ENCODE measurements at regions not wholly inside any gene's neighbourhood (a gene's known extent, or its start where the extent isn't known, plus 50 kb on each side); places are given as distances from the start of the nearest gene placed in this dataset.

DNA sequence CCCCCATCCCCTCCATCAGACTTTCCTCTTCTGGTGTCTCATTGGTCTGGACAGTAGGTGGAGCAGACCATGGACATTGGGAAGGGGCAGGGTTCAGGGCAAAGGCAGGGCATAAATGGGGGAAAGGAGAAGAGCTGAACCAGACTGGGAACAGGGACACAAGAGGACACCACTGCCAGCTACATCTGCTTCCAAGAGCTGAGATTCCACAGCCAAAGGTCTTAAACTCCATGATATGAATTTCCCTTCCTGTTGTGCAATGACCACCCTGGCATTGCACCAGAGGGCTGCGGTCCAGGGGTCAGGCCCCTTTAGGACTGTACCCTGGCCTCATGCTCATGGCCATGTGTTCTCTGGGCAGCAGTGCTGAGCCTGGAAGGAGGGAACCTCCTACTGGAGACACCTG, 137.9 kb downstream of the MAFB start:
- ChIA-PET POLR2A (no interaction called here), CTCF (no interaction called here)
- H3K27me3 ChIP-seq (ENCODE audit: control insufficient read depth in 2 of 2, insufficient read depth in 2 of 2, low read length in 2 of 2): peaks cover 0 to 3% of the 10 kb centered on the region in 2 experiments
- H4K20me1 ChIP-seq (replicated peaks; ENCODE audit: control insufficient read depth, extremely low read depth, insufficient read depth, low read length): no peaks in the 10 kb centered on the region
- H3K4me2 ChIP-seq (ENCODE audit: insufficient read depth, low read length): no peak overlapping the region
- dilution Hi-C loops (cut with MboI; ENCODE audit: extremely low pct_ligation_motif_present, low sequenced_read_pairs): no loop called here
- H3K79me2 ChIP-seq (ENCODE audit: control insufficient read depth, insufficient read depth, low read length): no peaks in the 10 kb centered on the region
- intact Hi-C loops (cut with micrococcal nuclease): no loop called here
- FAIRE-seq (no peak), DNase-seq (ENCODE audit: low read depth, low spot score) (no peak)
- no TSS peak for BruUV-seq (replicated peaks)
- no peaks in the 10 kb centered on the region for H3K9me3 ChIP-seq (replicated peaks; ENCODE audit: control insufficient read depth, insufficient read depth, low read length)
- H3K4me3 ChIP-seq (replicated peaks in 1 of 3; ENCODE audit: insufficient read depth in 1 of 3, low read depth in 1 of 3, low read length in 3 of 3): no peak overlapping the region
- no peaks in the 10 kb centered on the region for H3K4me1 ChIP-seq (ENCODE audit: control insufficient read depth, extremely low read depth, insufficient read depth, low read length)
- H3K36me3 ChIP-seq (ENCODE audit: control insufficient read depth in 2 of 2, extremely low read depth in 1 of 2, insufficient read depth in 2 of 2, low read length in 2 of 2): no peaks in the 10 kb centered on the region
- H2AFZ ChIP-seq (ENCODE audit: low read depth, low read length): no peak overlapping the region
- no peak overlapping the region for H3K27ac ChIP-seq (ENCODE audit: insufficient read depth, low read depth, low read length)
- no peak overlapping the region for H3K9ac ChIP-seq (replicated peaks; ENCODE audit: extremely low read depth, insufficient read depth, low read length)
- TF ChIP-seq MYC (IDR thresholded peaks at IDR 0.05; ENCODE audit: low read depth, low read length) (no peak), EZH2 (IDR thresholded peaks at IDR 0.05; ENCODE audit: borderline replicate concordance, low read depth, low read length, severe bottlenecking) (no peak), GATA2 (IDR thresholded peaks at IDR 0.05; ENCODE audit: insufficient read depth, insufficient read length, low read depth, low read length) (no peak)
- H3K9me1 ChIP-seq (replicated peaks; ENCODE audit: control insufficient read depth, extremely low read depth, insufficient read depth, low read length): no peaks in the 10 kb centered on the region

DNA sequence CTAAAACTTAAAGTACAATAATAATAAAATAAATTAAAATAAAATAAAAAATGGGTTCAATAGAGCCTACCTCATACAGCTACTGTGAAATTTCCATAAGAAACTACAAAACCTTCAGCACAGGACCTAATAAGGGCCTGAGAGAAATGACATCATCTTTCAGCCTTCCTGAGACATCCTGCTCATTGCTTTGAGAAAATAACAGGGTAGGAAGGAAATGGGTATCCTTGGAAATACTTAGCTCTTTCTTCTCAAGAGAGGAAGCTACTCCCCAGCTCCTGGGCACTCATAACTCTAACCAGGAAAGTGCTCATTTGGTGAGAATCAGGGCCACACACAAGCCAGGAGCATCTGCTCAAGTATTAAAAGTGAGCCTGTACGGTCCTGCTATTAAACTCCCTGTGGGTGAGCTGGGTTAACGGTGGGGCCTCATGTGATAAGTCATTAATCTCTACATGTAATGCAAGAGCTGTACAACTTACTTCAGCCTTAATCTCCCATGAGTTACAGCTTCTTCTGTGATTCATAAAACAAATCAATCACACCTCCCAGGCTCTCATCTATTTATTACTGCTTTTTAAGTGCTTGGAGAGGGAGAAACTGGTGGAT, 141.4 kb downstream of the MAFB start:
- H4K20me1 ChIP-seq (replicated peaks; ENCODE audit: control insufficient read depth, extremely low read depth, insufficient read depth, low read length): no peaks in the 10 kb centered on the region
- POLR2A ChIA-PET: interaction anchor here (0.6 to 1.7 kb wide), 2 partner anchors 141 to 287 kb away, joined by 3 to 6 read pairs; partner anchors contain the start of gene MAFB
- TF ChIP-seq JUN (IDR thresholded peaks at IDR 0.05; ENCODE audit: borderline replicate concordance, insufficient read depth, insufficient read length, low read depth) (peak; percentile 41), POLR2AphosphoS5 (IDR thresholded peaks at IDR 0.05; ENCODE audit: insufficient read depth, low read depth, low read length) (no peak)
- H3K4me3 ChIP-seq (replicated peaks in 1 of 3; ENCODE audit: insufficient read depth in 1 of 3, low read depth in 1 of 3, low read length in 3 of 3): no peak overlapping the region
- FAIRE-seq: peak; percentile 76
- no peaks in the 10 kb centered on the region for H3K4me1 ChIP-seq (ENCODE audit: control insufficient read depth, extremely low read depth, insufficient read depth, low read length)
- DNase-seq (ENCODE audit: low read depth, low spot score): peak; percentile 55
- CTCF ChIA-PET: no interaction called here
- H3K79me2 ChIP-seq (ENCODE audit: control insufficient read depth, insufficient read depth, low read length): no peaks in the 10 kb centered on the region
- H3K27ac ChIP-seq (ENCODE audit: insufficient read depth, low read depth, low read length): no peak overlapping the region
- dilution Hi-C loops (cut with MboI; ENCODE audit: extremely low pct_ligation_motif_present, low sequenced_read_pairs): no loop called here
- H3K9ac ChIP-seq (replicated peaks; ENCODE audit: extremely low read depth, insufficient read depth, low read length): no peak overlapping the region
- no peaks in the 10 kb centered on the region for H3K36me3 ChIP-seq (ENCODE audit: control insufficient read depth in 2 of 2, extremely low read depth in 1 of 2, insufficient read depth in 2 of 2, low read length in 2 of 2)
- no peaks in the 10 kb centered on the region for H3K9me3 ChIP-seq (replicated peaks; ENCODE audit: control insufficient read depth, insufficient read depth, low read length)
- intact Hi-C loops (cut with micrococcal nuclease): no loop called here
- no peaks in the 10 kb centered on the region for H3K9me1 ChIP-seq (replicated peaks; ENCODE audit: control insufficient read depth, extremely low read depth, insufficient read depth, low read length)
- H2AFZ ChIP-seq (ENCODE audit: low read depth, low read length): no peak overlapping the region
- BruUV-seq (replicated peaks): no TSS peak
- H3K27me3 ChIP-seq (ENCODE audit: control insufficient read depth in 2 of 2, insufficient read depth in 2 of 2, low read length in 2 of 2): no peaks in the 10 kb centered on the region
- no peak overlapping the region for H3K4me2 ChIP-seq (ENCODE audit: insufficient read depth, low read length)
